ENCODE measurements at regions not wholly inside any gene's neighbourhood (a gene's known extent, or its start where the extent isn't known, plus 50 kb on each side); places are given as distances from the start of the nearest gene placed in this dataset.

DNA sequence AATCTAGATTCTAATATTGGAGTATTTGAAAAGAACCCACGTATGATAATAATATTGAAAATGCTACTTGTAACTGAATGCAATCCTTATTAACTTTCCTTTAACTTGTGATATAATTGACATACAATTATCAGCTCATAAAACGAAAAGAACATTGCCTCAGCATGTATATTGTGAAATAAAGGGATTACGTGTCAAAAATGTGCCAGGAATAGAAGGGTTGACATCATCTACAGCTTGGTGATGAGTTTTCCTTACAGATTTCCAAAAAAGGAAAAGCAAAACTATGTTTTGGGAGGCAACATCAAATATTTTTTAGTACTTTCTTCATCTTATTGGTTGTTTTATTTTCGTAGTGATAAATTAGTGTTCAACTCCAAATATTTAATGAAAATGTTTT lies 266.0 kb upstream of the PTGER4 start:
- DNase-seq, result no peak

DNA sequence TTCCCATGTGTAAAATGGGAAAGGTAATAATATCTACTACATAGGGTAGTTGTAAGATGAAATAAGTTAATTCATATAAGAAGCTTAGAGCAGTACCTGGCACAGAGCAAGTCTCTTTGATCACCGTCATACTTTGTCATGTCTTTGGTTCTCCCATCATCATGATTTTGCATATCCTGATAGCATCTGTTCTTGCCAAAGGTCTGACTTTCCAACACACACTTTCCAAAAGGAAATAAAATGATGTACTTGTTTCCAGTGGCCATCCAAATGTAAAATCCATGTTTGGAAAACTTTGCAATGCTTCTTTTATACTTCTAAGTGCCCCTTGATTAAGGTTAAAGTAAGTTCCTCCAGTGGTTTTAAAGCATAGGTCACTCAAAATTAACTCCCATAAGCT lies 266.9 kb upstream of the PTGER4 start:
- DNase-seq, result no peak

- DNase-seq, result peak; percentile 38
Measured at GRCh38 chr5:40410964-40411635, 268.6 kb upstream of the PTGER4 start.

DNA sequence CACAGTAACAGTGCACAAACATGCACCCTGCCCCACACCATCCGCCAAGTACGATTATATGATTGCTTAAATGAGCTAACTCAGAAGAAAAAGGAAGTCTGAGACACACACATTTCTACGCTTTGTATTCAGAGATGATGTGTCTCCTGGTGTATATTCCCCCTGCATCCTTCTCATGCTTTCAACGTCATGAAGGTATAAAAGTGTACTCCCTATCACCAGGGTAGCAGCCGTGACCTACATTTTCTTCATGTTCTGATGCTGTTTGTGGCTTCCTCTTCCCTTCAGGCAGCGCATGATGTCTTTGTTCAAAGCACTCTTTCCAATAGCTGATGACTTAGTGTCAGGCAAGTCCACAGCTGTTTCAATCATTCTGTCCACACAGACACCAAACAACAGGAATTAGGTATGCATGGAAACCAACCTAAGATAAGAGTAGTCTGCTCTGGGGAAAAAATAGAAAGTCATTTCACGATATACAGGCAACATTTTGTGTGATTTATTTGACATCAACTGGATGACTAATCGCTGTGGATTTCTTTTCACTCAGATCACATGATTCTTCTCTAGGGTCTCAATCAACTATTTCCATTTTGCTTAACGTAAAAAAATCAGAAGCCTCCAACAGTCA lies 269.4 kb upstream of the PTGER4 start:
- DNase-seq, result peak; percentile 84

- no peak for DNase-seq
Measured at GRCh38 chr5:40409601-40410000, 270.1 kb upstream of the PTGER4 start.

DNA sequence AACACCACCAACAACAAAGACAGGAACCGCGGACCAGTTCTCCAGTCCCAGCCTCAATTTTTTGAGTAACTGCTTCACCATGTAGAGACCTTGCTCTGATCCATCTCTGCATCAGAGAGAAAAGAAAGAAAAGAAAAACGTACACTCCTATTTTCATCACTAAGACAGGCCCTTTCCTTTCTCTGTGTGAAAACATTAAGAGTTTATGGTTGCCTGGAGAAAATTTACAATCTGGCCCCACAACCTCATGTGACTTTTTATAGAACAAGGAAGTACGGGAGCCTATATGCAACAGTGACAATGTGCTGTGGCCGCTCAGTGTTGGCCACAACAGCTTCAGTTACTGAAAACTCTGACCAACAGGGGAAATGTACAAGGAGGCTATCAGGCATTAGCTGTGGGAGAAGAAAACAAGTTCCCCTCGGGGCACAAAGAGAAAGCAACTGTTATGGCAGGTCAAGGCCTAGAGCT lies 272.9 kb upstream of the PTGER4 start:
- DNase-seq, result no peak

DNA sequence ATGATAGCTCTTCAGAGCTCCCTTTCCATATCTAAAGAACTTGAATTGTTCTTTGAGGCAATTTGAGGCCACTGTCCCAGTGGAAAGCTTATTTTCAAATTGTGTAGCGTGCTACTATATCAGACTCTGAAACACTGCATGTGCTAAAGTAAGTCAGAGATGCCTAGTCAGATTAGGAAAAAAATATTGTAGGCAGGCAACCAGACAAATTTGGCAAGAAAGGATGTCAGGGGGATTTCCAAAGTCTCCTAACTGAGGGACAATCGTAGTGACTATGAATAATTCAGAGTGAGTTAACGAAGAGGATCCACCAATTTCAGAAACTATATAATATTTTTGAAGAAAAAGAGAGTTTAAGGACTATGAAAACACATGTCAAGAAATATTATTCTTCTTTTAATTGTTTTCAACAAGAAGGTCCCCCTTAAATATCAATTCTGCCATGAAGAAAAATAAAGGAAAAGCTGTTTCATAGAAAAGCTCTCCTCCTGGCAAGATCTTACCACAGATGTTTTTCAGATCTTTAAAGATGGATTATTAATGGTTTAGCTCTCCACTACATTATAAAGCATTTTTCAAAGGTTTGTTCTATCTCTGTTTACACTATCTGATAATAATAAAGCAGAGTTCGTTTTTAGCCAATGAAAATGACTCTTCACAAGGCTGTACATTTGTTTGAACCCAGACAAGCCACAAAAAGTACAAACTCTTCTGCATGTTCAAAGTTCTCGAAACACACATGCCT lies 273.5 kb upstream of the PTGER4 start:
- DNase-seq, result no peak

GRCh38 chr5:40405230-40405629 lies 274.5 kb upstream of the PTGER4 start:
- peak; percentile 26 for DNase-seq

- no peak for DNase-seq
Measured at GRCh38 chr5:40404613-40405012, 275.1 kb upstream of the PTGER4 start.

- no peak for DNase-seq
Measured at GRCh38 chr5:40402007-40402364, 277.7 kb upstream of the PTGER4 start.

DNA sequence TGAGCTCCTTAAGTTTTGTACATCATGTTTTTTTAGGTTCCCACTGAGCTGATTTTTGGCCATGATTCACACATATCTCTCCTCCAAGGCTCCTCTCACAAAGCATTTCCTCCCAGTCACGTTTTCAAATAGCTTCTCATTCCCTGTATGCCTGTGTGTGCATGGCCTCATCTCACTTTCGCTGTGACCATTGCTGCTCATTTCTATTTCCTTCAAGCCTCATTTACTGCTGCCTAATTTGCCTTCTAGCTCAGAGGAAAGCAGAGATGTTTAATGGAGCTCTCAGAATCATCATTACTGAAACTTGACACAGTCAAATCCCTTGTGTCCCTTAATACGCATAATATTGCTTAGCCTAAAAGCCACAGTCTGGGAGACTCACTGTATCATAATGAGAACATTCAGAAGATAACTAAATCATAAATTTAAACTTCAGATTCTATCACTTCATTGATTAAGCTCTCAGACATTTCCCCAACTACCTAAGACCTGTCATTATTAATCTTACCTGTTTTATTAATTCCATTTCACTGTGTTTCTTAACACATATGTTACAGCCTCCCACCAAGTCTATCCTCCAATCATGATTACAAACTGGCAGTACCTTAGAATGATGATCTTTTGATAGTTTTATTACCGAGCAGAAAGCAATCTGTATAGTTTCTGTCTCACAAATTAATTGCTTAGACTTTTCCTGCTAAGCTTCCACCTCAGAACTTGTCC lies 278.3 kb upstream of the PTGER4 start:
- DNase-seq, result no peak

DNA sequence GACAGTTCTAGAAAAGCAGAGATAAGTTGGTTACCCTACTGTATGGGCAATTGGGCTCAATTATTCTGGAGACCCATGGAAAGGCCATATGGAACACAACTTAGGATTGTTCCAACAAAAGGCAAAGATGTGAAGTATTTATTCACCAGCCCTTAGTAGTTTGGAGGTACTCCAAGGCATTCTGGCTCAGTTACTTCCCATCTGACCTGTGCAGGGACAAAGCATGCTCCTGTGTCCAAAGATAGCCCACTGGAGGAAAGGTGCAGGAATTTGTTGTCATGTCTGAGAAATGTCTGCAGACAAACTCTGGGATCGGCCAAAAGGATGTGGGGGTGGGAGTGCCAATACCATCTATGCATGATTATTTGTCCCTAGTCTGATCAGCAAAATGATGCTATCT lies 279.5 kb upstream of the PTGER4 start:
- no peak for DNase-seq

- no peak for DNase-seq
Measured at GRCh38 chr5:40399349-40399748, 280.4 kb upstream of the PTGER4 start.

- DNase-seq, result no peak
Measured at GRCh38 chr5:40397976-40398375, 281.7 kb upstream of the PTGER4 start.

DNA sequence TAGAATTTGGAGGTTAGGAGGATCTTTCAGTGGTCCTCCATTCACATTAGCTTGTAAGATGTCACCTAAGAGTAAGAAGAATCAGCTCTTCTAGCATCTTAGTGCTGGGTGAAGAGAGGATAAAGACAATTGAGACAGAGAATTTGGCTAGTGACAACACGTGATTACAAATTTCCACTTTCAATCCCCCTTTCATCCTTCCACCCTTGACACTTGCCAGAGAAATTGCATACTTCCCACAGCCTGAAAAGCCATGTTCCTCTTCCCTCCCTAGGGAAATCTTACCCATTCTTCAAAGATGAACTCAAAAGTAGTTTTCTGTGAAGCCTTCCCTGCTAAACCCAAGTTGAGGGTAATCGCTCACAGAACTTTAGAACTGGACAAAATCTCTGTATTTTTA lies 282.6 kb upstream of the PTGER4 start:
- DNase-seq, result no peak

DNA sequence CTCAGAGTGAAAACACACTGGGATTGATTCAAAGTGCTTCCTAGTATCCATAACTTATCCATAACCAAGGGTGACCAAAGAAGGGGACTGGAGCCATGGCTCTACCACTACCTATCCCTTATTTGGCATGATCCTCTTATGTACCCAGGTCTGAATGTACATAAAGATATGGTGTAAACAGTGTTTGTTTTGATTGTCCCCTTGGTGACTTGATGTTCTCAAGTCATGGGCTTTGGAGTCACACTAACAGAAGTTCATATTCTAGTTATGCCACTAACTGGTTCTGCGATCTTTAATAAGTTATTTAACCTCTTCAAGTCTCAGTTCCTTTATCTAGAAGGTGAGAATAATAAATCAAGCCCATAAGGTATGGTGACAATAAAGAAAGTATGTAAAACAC lies 283.4 kb upstream of the PTGER4 start:
- no peak for DNase-seq

GRCh38 chr5:40395251-40395650 lies 284.5 kb upstream of the PTGER4 start:
- no peak for DNase-seq

DNA sequence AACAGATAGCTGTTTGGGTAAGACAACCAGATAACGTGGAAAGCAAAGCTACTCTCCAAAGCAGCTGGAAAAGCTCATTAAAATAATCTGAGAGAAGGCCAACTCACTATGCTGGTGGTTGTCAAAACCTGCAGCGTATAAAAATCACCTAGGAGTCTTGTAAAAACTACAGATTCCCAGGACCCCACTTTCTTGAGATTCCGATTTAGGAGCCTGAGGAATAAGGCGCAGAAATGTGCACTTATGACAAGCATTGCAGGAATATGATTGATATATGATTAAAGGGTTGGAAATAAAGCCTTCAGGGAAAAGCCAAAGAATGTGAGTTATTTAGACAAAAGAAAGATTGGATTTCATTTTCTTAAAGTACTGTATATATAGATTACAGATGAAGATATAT lies 285.0 kb upstream of the PTGER4 start:
- no peak for DNase-seq

- peak; percentile 28 for DNase-seq
Measured at GRCh38 chr5:40391642-40392041, 288.1 kb upstream of the PTGER4 start.

DNA sequence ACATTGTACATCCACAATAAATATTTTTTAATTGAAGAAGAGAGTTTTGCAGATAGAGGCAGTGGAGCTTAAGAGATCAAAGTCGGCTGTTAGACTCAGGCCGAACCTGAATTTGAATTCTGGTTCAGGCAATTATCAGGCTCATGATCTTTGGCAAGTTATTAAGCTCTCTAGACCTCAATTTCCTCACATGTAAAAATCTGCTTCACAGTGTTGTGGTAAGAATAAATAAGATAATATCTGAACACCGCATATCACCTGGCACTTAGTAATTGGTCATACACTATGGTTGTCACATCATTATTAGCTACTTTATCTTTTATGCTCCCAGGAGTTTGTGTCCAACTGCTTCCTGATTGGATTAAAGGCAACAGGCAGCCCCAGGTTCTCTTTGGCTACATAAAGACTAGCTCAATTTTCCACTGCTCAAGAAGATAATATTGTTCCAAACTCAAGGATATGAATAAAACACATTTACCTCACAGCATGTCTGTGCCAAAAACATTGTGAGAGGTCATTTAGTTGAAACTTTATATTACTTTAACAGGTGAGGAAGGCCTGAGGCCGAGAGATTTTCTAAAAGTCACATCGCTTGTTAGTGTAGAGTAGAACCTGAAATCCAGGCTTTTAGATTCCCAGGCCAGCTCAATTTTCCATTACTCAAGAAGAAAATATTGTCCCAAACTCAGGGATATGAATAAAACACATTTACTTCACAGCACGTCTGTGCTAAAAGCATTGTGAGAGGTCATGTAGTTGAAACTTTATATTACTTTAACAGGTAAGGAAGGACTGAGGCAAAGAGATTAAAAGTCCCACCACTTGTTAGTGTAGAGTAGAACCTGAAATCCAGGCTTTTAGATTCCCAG lies 289.2 kb upstream of the PTGER4 start:
- no peak for DNase-seq

- DNase-seq, result no peak
Measured at GRCh38 chr5:40389591-40389990, 290.1 kb upstream of the PTGER4 start.

DNA sequence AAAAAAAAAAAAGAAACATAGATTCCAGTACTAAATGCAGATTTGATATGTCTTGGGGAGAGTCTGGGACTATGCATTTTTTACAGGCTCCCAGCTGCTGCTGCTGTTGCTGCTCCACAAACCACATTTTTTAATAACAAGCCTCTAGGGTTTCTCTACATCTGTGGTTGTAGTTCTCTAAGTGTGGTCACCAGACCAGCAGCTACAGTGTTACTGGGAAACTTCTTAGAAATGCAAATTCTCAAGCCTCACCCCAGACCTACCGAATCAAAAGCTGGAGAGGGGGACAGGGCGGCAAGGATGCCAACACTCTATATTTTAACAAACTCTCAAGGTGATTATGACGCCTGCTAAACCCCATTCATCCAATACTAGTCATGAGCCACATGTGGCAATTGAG lies 293.4 kb upstream of the PTGER4 start:
- no peak for DNase-seq
